Prostate gland (tissue), 2 donors: ENCODE measurements at regions not wholly inside any gene's neighbourhood (a gene's known extent, or its start where the extent isn't known, plus 50 kb on each side); places are given as distances from the start of the nearest gene placed in this dataset.

ENCODE experiments used
- POLR2A ChIP-seq: fragments of 450-650 bp; IDR thresholded peaks from one replicate; pipeline ENCODE4 v1.6.1; 2016; ENCODE audit warnings: antibody characterized with exemption, mild to moderate bottlenecking
- TF ChIP-seq, protein P1 (sequence below), 4 experiments: fragments of 200-600 bp in 2 of 4; fragments of 450-650 bp in 2 of 4; sonication (generic) in 2 of 4; IDR thresholded peaks; 1 replicate in 3 of 4; 2 replicates in 1 of 4; pipeline ENCODE4 v1.5.1; 2016 to 2019; ENCODE audit warnings: antibody characterized with exemption in 4 of 4, mild to moderate bottlenecking in 2 of 4, moderate library complexity in 2 of 4

DNA sequence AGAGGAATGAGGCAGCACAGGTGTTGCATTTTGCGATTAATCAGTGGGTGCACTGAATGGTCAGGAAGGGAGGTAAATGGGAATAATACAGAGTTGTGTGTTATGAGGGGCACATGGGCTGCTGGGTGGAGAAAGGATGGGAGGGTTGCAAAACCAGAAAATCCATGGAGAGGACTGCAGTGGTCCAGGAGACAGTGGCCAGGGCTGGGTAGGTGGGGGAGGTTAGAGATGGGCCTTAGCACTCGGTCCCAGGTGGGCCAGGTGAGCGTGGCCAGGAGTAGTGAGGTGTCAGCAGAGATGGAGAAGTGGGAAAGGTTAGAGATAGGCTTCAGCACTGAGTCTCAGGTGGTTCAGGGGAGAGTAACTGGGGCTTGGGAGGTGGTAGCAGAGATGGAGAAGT lies 399.1 kb upstream of the LARGE1 start:
- no peak for TF ChIP-seq POLR2A
- TF ChIP-seq, protein P1, sequence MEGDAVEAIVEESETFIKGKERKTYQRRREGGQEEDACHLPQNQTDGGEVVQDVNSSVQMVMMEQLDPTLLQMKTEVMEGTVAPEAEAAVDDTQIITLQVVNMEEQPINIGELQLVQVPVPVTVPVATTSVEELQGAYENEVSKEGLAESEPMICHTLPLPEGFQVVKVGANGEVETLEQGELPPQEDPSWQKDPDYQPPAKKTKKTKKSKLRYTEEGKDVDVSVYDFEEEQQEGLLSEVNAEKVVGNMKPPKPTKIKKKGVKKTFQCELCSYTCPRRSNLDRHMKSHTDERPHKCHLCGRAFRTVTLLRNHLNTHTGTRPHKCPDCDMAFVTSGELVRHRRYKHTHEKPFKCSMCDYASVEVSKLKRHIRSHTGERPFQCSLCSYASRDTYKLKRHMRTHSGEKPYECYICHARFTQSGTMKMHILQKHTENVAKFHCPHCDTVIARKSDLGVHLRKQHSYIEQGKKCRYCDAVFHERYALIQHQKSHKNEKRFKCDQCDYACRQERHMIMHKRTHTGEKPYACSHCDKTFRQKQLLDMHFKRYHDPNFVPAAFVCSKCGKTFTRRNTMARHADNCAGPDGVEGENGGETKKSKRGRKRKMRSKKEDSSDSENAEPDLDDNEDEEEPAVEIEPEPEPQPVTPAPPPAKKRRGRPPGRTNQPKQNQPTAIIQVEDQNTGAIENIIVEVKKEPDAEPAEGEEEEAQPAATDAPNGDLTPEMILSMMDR (IDR thresholded peaks at IDR 0.05) = no peak
